B cell (primary cell): ENCODE measurements at regions not wholly inside any gene's neighbourhood (a gene's known extent, or its start where the extent isn't known, plus 50 kb on each side); places are given as distances from the start of the nearest gene placed in this dataset.

ENCODE experiments used
- CTCF ChIP-seq: fragments of 200-600 bp; IDR thresholded peaks from one replicate; pipeline ENCODE4 v1.8.0; 2022; ENCODE audit warnings: antibody characterized with exemption, mild to moderate bottlenecking
- EZH2 ChIP-seq: IDR thresholded peaks from 2 replicates; pipeline ENCODE4 v1.6.1; 2012; ENCODE audit warnings: borderline replicate concordance, low read depth, mild to moderate bottlenecking, moderate library complexity, low read length; ENCODE audit not compliant: insufficient read depth, poor library complexity, severe bottlenecking

GRCh38 chr11:114989536-114989935 lies 311.2 kb downstream of the NXPE2 start:
- TF ChIP-seq CTCF (no peak), EZH2 (no peak)
